ENCODE measurements at regions not wholly inside any gene's neighbourhood (a gene's known extent, or its start where the extent isn't known, plus 50 kb on each side); places are given as distances from the start of the nearest gene placed in this dataset.

DNA sequence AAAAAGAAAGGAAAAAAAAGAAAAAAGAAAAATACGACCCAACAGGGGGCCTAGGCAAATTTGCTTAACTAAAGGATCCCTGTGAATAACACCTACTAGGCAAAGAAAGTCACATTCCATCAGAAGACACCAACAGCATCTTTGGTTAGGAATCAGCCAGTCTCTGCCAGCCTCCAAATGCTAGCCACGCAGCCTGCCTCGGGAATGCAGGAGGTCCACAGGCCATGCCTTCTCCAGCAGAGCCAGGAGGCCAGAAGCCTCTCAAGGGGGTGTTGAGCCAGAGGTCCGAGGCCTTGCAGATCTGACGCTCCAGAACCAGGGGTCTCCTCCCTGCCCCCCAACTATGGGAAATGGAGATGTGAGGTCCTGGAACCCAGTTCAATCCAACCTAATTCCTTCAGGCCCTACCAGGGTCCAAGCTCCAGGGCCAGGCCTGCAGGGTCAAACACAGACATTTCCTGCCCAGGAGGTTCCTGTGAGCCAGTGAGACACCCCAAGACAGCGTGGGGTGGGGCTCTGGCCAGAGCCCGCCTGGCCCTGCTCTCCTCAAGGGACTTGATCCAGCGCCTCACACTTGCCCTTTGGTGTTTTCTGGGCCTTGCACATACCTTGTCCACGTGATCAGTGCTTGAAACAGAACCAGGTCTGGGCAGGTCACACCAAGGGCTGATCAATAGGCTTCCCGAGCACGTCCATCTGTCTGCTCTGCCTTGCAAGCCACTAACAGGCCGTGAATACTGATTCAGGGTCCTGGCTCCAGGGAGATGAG lies 289.6 kb upstream of the ID2 start:
- Histone ChIP-seq H3K9me3 (ENCODE audit: control insufficient read depth in 2 of 2, low read length in 2 of 2) (no peaks in the 10 kb centered on the region), H3K4me3 (ENCODE audit: low read length in 2 of 2) (no peak overlapping the region), H3K36me3 (ENCODE audit: control insufficient read depth in 2 of 2, insufficient read depth in 2 of 2, low read length in 2 of 2) (no peaks in the 10 kb centered on the region), H3K4me1 (ENCODE audit: control insufficient read depth in 2 of 2, insufficient read depth in 2 of 2, low read length in 2 of 2) (peaks cover 0 to 6% of the 10 kb centered on the region in 2 donors), H3K27me3 (ENCODE audit: control insufficient read depth in 2 of 2, insufficient read depth in 2 of 2, low read length in 2 of 2) (no peaks in the 10 kb centered on the region), H3K27ac (ENCODE audit: low read depth in 2 of 2, low read length in 2 of 2) (no peak overlapping the region), H3K9ac (ENCODE audit: low read depth in 1 of 2, low read length in 2 of 2) (no peak overlapping the region)

DNA sequence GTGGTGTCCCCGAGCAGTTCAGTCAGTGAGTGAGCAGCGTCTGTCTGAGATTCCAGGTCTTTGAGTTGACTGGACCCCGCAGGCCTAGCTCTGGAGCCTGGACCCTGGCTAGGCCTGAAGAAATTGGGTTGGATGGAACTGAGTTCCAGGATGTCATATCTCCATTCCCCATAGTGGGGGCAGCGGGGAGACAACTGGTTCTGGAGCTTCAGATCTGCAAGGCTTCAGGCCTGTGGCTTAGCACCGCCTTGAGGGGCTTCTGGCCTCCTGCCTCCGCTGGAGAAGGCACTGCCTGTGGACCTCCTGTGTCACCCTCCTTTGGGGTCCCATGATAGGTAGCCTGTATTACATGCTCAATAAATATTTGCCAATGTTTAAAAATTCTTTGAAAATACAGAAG lies 288.4 kb upstream of the ID2 start:
- Histone ChIP-seq H3K27ac (ENCODE audit: low read depth in 2 of 2, low read length in 2 of 2) (no peak overlapping the region), H3K4me1 (ENCODE audit: control insufficient read depth in 2 of 2, insufficient read depth in 2 of 2, low read length in 2 of 2) (peaks cover 0 to 6% of the 10 kb centered on the region in 2 donors), H3K4me3 (ENCODE audit: low read length in 2 of 2) (no peak overlapping the region), H3K27me3 (ENCODE audit: control insufficient read depth in 2 of 2, insufficient read depth in 2 of 2, low read length in 2 of 2) (no peaks in the 10 kb centered on the region), H3K9me3 (ENCODE audit: control insufficient read depth in 2 of 2, low read length in 2 of 2) (no peaks in the 10 kb centered on the region), H3K36me3 (ENCODE audit: control insufficient read depth in 2 of 2, insufficient read depth in 2 of 2, low read length in 2 of 2) (no peaks in the 10 kb centered on the region), H3K9ac (ENCODE audit: low read depth in 1 of 2, low read length in 2 of 2) (no peak overlapping the region)

DNA sequence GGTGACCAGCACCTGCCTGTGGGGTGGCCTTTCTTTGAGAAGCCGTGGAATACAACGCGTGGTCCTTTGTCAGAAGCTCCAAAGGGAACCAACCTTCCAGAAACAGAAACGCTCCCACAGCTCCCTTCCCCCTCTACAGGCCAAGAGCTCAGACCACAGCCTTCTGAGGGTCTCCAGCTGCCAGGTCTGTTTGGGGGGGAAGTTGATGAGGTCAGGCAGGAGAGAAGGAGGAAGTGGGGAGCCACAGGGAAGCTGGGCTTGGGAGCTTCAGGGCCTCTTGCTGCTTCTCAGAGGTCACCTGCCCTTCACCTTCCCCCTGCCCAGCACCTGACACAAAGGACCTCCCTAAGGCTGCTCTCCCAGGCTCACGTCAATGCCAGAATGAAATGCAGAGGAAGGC lies 287.7 kb upstream of the ID2 start:
- Histone ChIP-seq H3K4me1 (ENCODE audit: control insufficient read depth in 2 of 2, insufficient read depth in 2 of 2, low read length in 2 of 2) (peaks cover 0 to 2% of the 10 kb centered on the region in 2 donors), H3K27me3 (ENCODE audit: control insufficient read depth in 2 of 2, insufficient read depth in 2 of 2, low read length in 2 of 2) (no peaks in the 10 kb centered on the region), H3K9me3 (ENCODE audit: control insufficient read depth in 2 of 2, low read length in 2 of 2) (no peaks in the 10 kb centered on the region), H3K36me3 (ENCODE audit: control insufficient read depth in 2 of 2, insufficient read depth in 2 of 2, low read length in 2 of 2) (no peaks in the 10 kb centered on the region), H3K9ac (ENCODE audit: low read depth in 1 of 2, low read length in 2 of 2) (no peak overlapping the region), H3K4me3 (ENCODE audit: low read length in 2 of 2) (no peak overlapping the region), H3K27ac (ENCODE audit: low read depth in 2 of 2, low read length in 2 of 2) (no peak overlapping the region)

DNA sequence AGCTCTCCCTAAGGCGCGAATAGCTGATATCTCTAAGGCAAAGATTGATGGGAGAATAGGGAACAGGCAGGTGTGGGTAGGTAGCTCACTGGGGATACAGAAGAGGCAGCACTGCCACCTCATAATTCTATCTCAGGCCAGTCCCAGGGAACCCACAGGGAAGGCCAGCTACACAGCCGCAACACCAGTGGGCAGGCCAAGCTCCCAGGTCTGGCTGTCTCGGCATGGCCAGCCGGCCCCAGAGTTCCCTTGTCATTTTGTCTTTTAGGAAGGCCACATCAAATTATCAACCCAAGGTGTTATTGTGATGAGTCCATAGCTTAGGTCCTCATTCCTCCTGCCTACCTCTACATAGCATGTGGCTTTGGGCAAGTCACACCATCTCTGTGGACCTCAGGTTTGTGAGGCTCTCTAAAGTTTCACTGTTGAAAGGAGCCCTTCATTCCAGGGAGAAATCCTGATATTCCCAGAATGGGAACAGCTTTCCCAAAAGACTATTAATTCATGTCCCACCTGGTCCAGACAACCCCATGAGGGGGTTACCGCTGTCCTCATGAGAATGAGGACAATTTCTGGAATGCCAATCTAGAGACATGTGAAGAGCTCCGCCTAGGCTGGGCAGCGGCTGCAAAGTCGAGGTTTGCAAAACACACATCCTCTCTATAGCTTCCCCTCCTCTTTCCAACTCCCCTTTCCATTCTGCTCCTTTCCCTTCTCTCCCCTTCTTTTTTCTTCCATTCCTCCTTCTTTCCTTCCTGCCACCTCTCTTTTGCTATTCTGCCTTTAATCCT lies 287.1 kb upstream of the ID2 start:
- no peak overlapping the region for H3K27ac ChIP-seq (ENCODE audit: low read depth in 2 of 2, low read length in 2 of 2)
- H3K4me3 ChIP-seq (ENCODE audit: low read length in 2 of 2), result no peak overlapping the region
- no peaks in the 10 kb centered on the region for H3K27me3 ChIP-seq (ENCODE audit: control insufficient read depth in 2 of 2, insufficient read depth in 2 of 2, low read length in 2 of 2)
- no peaks in the 10 kb centered on the region for H3K4me1 ChIP-seq (ENCODE audit: control insufficient read depth in 2 of 2, insufficient read depth in 2 of 2, low read length in 2 of 2)
- no peaks in the 10 kb centered on the region for H3K9me3 ChIP-seq (ENCODE audit: control insufficient read depth in 2 of 2, low read length in 2 of 2)
- no peaks in the 10 kb centered on the region for H3K36me3 ChIP-seq (ENCODE audit: control insufficient read depth in 2 of 2, insufficient read depth in 2 of 2, low read length in 2 of 2)
- H3K9ac ChIP-seq (ENCODE audit: low read depth in 1 of 2, low read length in 2 of 2), result no peak overlapping the region

DNA sequence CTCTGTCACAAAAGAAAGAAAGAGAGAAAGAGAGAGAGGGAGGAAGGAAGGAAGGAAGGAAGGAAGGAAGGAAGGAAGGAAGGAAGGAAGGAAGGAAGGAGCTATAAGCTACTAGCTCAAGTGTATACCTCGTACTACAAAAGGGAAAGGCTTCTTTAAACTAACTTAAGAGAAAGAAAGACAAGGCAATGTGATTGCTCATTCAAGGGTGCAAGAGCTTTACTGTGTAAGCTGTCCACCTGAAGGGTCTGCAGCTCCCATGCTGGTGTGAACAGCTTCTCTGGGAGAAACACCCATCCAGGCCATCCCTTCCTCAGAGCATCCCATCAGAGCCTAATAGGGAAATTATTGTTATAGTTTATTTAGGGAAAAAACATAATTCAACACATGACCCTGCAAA lies 286.1 kb upstream of the ID2 start:
- Histone ChIP-seq H3K9ac (ENCODE audit: low read depth in 1 of 2, low read length in 2 of 2) (no peak overlapping the region), H3K4me3 (ENCODE audit: low read length in 2 of 2) (no peak overlapping the region), H3K27me3 (ENCODE audit: control insufficient read depth in 2 of 2, insufficient read depth in 2 of 2, low read length in 2 of 2) (no peaks in the 10 kb centered on the region), H3K9me3 (ENCODE audit: control insufficient read depth in 2 of 2, low read length in 2 of 2) (no peaks in the 10 kb centered on the region), H3K36me3 (ENCODE audit: control insufficient read depth in 2 of 2, insufficient read depth in 2 of 2, low read length in 2 of 2) (no peaks in the 10 kb centered on the region), H3K4me1 (ENCODE audit: control insufficient read depth in 2 of 2, insufficient read depth in 2 of 2, low read length in 2 of 2) (no peaks in the 10 kb centered on the region), H3K27ac (ENCODE audit: low read depth in 2 of 2, low read length in 2 of 2) (no peak overlapping the region)

DNA sequence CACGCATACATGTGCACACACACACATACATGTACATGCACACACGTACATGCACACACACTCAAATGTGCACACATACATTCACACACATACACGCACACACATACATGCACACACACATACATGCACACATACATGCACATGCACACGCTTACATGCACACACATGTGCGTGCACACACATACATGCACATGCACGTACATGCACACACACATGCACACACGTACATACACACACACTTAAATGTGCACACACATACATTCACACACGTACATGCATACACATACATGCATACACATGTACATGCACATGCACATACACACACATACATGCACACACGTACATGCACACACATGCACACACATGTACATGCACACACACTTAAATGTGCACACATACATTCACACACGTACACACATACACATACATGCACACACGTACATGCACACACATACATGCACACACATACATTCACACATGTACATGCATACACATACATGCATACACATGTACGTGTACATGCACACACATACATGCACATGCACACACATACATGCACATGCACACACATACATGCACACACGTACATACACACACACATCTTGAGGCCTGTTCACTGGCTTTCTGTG lies 283.7 kb upstream of the ID2 start:
- Histone ChIP-seq H3K9ac (ENCODE audit: low read depth in 1 of 2, low read length in 2 of 2) (no peak overlapping the region), H3K27me3 (ENCODE audit: control insufficient read depth in 2 of 2, insufficient read depth in 2 of 2, low read length in 2 of 2) (no peaks in the 10 kb centered on the region), H3K27ac (ENCODE audit: low read depth in 2 of 2, low read length in 2 of 2) (no peak overlapping the region), H3K9me3 (ENCODE audit: control insufficient read depth in 2 of 2, low read length in 2 of 2) (no peaks in the 10 kb centered on the region), H3K36me3 (ENCODE audit: control insufficient read depth in 2 of 2, insufficient read depth in 2 of 2, low read length in 2 of 2) (no peaks in the 10 kb centered on the region), H3K4me3 (ENCODE audit: low read length in 2 of 2) (no peak overlapping the region), H3K4me1 (ENCODE audit: control insufficient read depth in 2 of 2, insufficient read depth in 2 of 2, low read length in 2 of 2) (no peaks in the 10 kb centered on the region)

DNA sequence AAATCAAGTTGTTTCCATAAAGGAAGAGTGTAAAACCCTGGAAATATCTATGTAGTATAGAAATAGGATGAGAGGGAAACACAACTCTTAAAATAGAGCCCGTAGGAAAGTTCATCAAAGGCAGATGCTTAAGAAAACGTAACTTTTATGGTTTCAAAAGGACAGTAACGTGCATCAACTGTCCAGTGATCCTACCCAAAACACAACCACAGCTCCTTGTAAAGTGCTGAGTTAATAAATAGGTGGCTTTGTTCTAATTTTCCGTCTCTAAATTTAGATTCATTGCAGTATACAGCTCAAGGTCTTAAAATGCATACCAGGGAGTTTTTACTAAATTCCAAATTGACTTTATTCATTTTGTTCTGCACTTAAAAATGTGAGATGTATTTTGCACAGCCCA lies 282.1 kb upstream of the ID2 start:
- Histone ChIP-seq H3K4me1 (ENCODE audit: control insufficient read depth in 2 of 2, insufficient read depth in 2 of 2, low read length in 2 of 2) (peaks cover 0 to 8% of the 10 kb centered on the region in 2 donors), H3K9ac (ENCODE audit: low read depth in 1 of 2, low read length in 2 of 2) (no peak overlapping the region), H3K4me3 (ENCODE audit: low read length in 2 of 2) (no peak overlapping the region), H3K9me3 (ENCODE audit: control insufficient read depth in 2 of 2, low read length in 2 of 2) (no peaks in the 10 kb centered on the region), H3K27ac (ENCODE audit: low read depth in 2 of 2, low read length in 2 of 2) (no peak overlapping the region), H3K36me3 (ENCODE audit: control insufficient read depth in 2 of 2, insufficient read depth in 2 of 2, low read length in 2 of 2) (no peaks in the 10 kb centered on the region), H3K27me3 (ENCODE audit: control insufficient read depth in 2 of 2, insufficient read depth in 2 of 2, low read length in 2 of 2) (no peaks in the 10 kb centered on the region)

DNA sequence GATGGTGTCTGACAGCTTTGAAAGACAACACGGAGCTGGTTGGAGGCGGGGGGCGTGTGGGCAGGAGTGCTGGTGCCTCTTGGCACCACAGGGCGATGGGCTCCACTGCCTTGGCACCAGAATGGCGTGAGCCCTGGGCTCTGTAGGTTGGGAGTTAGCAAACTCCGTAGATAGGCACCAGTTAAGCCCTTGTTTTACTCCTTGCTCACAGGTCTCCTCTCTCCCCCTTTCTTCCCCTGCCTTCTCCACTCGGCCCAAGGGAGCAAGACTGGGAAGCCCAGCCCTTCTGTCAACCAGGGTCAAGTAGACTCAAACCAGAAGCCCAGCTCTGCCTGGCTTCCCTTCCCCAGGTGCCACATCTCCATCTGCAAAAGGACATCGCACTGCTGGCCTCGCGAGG lies 281.7 kb upstream of the ID2 start:
- peaks cover 0 to 8% of the 10 kb centered on the region in 2 donors for H3K4me1 ChIP-seq (ENCODE audit: control insufficient read depth in 2 of 2, insufficient read depth in 2 of 2, low read length in 2 of 2)
- H3K36me3 ChIP-seq (ENCODE audit: control insufficient read depth in 2 of 2, insufficient read depth in 2 of 2, low read length in 2 of 2), result no peaks in the 10 kb centered on the region
- H3K9ac ChIP-seq (ENCODE audit: low read depth in 1 of 2, low read length in 2 of 2), result no peak overlapping the region
- no peak overlapping the region for H3K4me3 ChIP-seq (ENCODE audit: low read length in 2 of 2)
- H3K27me3 ChIP-seq (ENCODE audit: control insufficient read depth in 2 of 2, insufficient read depth in 2 of 2, low read length in 2 of 2), result no peaks in the 10 kb centered on the region
- H3K27ac ChIP-seq (ENCODE audit: low read depth in 2 of 2, low read length in 2 of 2), result no peak overlapping the region
- H3K9me3 ChIP-seq (ENCODE audit: control insufficient read depth in 2 of 2, low read length in 2 of 2), result no peaks in the 10 kb centered on the region

DNA sequence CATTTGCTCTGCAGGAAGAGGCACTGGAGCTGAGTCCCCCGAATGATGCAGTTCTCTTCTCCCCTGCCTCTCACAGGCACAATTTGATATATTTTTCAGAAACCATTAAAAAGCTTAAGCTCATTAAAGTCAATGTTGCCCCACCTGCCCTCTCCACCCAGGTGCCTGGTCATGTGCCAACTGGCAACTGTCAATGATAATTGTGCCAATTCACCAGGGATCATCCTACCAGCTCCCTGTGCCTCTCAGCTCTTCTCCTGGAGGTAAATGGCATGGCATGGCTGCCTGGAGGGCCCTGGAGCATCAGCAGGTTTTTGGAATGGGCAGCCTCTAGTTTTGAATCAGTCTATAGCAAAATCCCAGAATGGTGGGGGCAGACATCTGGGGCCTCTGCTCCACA lies 279.6 kb upstream of the ID2 start:
- H3K9me3 ChIP-seq (ENCODE audit: control insufficient read depth in 2 of 2, low read length in 2 of 2), result no peaks in the 10 kb centered on the region
- no peak overlapping the region for H3K4me3 ChIP-seq (ENCODE audit: low read length in 2 of 2)
- no peaks in the 10 kb centered on the region for H3K36me3 ChIP-seq (ENCODE audit: control insufficient read depth in 2 of 2, insufficient read depth in 2 of 2, low read length in 2 of 2)
- H3K4me1 ChIP-seq (ENCODE audit: control insufficient read depth in 2 of 2, insufficient read depth in 2 of 2, low read length in 2 of 2), result peaks cover 0 to 8% of the 10 kb centered on the region in 2 donors
- H3K27ac ChIP-seq (ENCODE audit: low read depth in 2 of 2, low read length in 2 of 2), result no peak overlapping the region
- H3K9ac ChIP-seq (ENCODE audit: low read depth in 1 of 2, low read length in 2 of 2), result no peak overlapping the region
- no peaks in the 10 kb centered on the region for H3K27me3 ChIP-seq (ENCODE audit: control insufficient read depth in 2 of 2, insufficient read depth in 2 of 2, low read length in 2 of 2)

DNA sequence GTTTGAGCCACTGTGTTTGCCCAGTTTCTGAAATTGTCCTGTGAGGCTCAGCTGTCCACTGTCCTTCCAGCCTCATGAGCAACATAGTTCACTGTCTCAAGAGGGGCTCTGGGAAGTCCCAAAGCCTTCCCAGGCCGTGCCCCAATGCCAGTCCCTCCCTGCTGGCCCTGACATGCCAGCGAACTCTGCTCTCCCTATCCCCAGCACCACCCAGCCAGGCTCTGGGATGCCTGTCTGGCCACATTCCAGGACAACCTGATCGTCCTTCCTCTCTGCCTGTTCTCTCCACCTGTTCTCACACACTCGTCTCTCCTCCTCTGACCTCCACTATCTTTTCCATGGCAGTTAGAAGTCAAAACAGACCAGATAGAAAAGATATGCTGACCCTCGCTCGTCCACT lies 278.0 kb upstream of the ID2 start:
- no peak overlapping the region for H3K4me3 ChIP-seq (ENCODE audit: low read length in 2 of 2)
- no peak overlapping the region for H3K27ac ChIP-seq (ENCODE audit: low read depth in 2 of 2, low read length in 2 of 2)
- H3K9ac ChIP-seq (ENCODE audit: low read depth in 1 of 2, low read length in 2 of 2), result no peak overlapping the region
- peaks cover 0 to 8% of the 10 kb centered on the region in 2 donors for H3K4me1 ChIP-seq (ENCODE audit: control insufficient read depth in 2 of 2, insufficient read depth in 2 of 2, low read length in 2 of 2)
- H3K27me3 ChIP-seq (ENCODE audit: control insufficient read depth in 2 of 2, insufficient read depth in 2 of 2, low read length in 2 of 2), result no peaks in the 10 kb centered on the region
- H3K9me3 ChIP-seq (ENCODE audit: control insufficient read depth in 2 of 2, low read length in 2 of 2), result no peaks in the 10 kb centered on the region
- no peaks in the 10 kb centered on the region for H3K36me3 ChIP-seq (ENCODE audit: control insufficient read depth in 2 of 2, insufficient read depth in 2 of 2, low read length in 2 of 2)
